ENCODE measurements at regions not wholly inside any gene's neighbourhood (a gene's known extent, or its start where the extent isn't known, plus 50 kb on each side); places are given as distances from the start of the nearest gene placed in this dataset.

DNA sequence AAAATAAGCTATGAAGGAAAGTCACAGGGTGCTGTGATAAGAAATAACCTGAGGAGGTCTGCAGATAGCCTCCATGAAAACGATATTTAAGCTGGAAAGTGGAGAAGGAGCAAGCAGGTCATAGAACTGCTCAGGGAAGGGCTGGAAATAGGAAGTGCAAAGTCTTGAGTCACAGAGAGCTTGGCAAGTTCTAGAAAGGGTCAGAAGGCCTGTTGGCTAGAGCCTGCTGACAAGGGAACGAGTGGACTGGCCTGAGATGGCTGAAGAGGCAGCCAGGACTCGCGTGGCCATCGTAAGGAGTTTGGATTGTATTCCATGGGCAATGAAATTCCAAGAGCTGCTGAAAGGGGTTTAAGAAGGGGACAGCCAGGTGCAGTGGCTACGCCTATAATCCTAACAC is 64.7 kb upstream of the IL12A start:
- CTCF ChIA-PET (ENCODE audit: unreplicated experiment) = no interaction called here
- no peaks in the 10 kb centered on the region for H3K4me1 ChIP-seq (ENCODE audit: insufficient read depth, low read length, poor library complexity, severe bottlenecking)
- no TSS peak for BruUV-seq (replicated peaks)
- H3K9me3 ChIP-seq (ENCODE audit: low read length) = no peaks in the 10 kb centered on the region
- TF ChIP-seq EZH2phosphoT487 (IDR thresholded peaks at IDR 0.05; ENCODE audit: borderline replicate concordance, low read depth, low read length) = no peak
- TF ChIP-seq CTCF (conservative IDR thresholded peaks at IDR 0.05; ENCODE audit: low read length) = no peak
- no peak overlapping the region for H2AFZ ChIP-seq (ENCODE audit: low read length)
- H3K79me2 ChIP-seq (ENCODE audit: insufficient read depth, low read depth, low read length) = no peaks in the 10 kb centered on the region
- intact Hi-C loops (cut with micrococcal nuclease; ENCODE audit: unreplicated experiment) = no loop called here
- H3K9me2 ChIP-seq (ENCODE audit: insufficient read depth, low read length) = no peaks in the 10 kb centered on the region
- no peak for DNase-seq (ENCODE audit: low spot score)
- POLR2A ChIA-PET = interaction anchor here (0.7 kb wide), 1 partner anchor 1384 kb away, joined by 3 read pairs; no protein-coding TSS in a partner anchor
- H3K27ac ChIP-seq (ENCODE audit: low read depth, low read length, poor library complexity, severe bottlenecking) = no peak overlapping the region
- H4K20me1 ChIP-seq (ENCODE audit: insufficient read depth, low read length) = no peaks in the 10 kb centered on the region
- no peak overlapping the region for H3K4me3 ChIP-seq (ENCODE audit: low read depth, low read length, poor library complexity, severe bottlenecking)
- H3K36me3 ChIP-seq (ENCODE audit: insufficient read depth, low read length) = no peaks in the 10 kb centered on the region
- H3K4me2 ChIP-seq (ENCODE audit: low read length) = no peak overlapping the region

GRCh38 chr3:159924411-159924810 is 64.2 kb upstream of the IL12A start:
- POLR2A ChIA-PET = interaction anchor here (0.7 kb wide), 1 partner anchor 1383 kb away, joined by 3 read pairs; no protein-coding TSS in a partner anchor
- no peak for DNase-seq (ENCODE audit: low spot score)
- TF ChIP-seq EZH2phosphoT487 (IDR thresholded peaks at IDR 0.05; ENCODE audit: borderline replicate concordance, low read depth, low read length) = no peak
- no peak for TF ChIP-seq CTCF (conservative IDR thresholded peaks at IDR 0.05; ENCODE audit: low read length)
- H3K36me3 ChIP-seq (ENCODE audit: insufficient read depth, low read length) = no peaks in the 10 kb centered on the region
- no peak overlapping the region for H3K4me3 ChIP-seq (ENCODE audit: low read depth, low read length, poor library complexity, severe bottlenecking)
- no peaks in the 10 kb centered on the region for H4K20me1 ChIP-seq (ENCODE audit: insufficient read depth, low read length)
- no peaks in the 10 kb centered on the region for H3K9me2 ChIP-seq (ENCODE audit: insufficient read depth, low read length)
- no peaks in the 10 kb centered on the region for H3K9me3 ChIP-seq (ENCODE audit: low read length)
- intact Hi-C loops (cut with micrococcal nuclease; ENCODE audit: unreplicated experiment) = no loop called here
- H3K27ac ChIP-seq (ENCODE audit: low read depth, low read length, poor library complexity, severe bottlenecking) = no peak overlapping the region
- no peaks in the 10 kb centered on the region for H3K79me2 ChIP-seq (ENCODE audit: insufficient read depth, low read depth, low read length)
- CTCF ChIA-PET (ENCODE audit: unreplicated experiment) = no interaction called here
- H2AFZ ChIP-seq (ENCODE audit: low read length) = no peak overlapping the region
- H3K4me1 ChIP-seq (ENCODE audit: insufficient read depth, low read length, poor library complexity, severe bottlenecking) = no peaks in the 10 kb centered on the region
- H3K4me2 ChIP-seq (ENCODE audit: low read length) = no peak overlapping the region
- BruUV-seq (replicated peaks) = no TSS peak

DNA sequence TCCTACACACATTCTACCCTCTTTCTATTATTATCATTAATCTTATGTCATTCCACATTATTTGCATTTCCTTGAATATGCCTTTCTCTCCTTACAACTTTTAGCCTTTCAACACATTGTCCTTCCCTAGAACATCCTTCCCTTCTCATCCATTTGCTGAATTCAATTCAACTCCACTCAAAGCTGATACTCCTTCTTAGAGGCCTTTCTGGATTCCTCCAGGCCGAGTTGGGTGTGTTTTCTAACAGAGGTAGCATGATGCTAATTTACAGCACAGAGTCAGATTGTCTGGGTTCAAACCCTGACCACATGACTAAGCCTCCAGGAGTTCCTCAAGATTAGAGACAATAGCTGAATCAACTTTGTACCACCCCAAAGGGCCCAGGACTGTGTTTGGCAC is 63.4 kb upstream of the IL12A start:
- no peak overlapping the region for H3K27ac ChIP-seq (ENCODE audit: low read depth, low read length, poor library complexity, severe bottlenecking)
- DNase-seq (ENCODE audit: low spot score) = no peak
- H2AFZ ChIP-seq (ENCODE audit: low read length) = no peak overlapping the region
- H3K36me3 ChIP-seq (ENCODE audit: insufficient read depth, low read length) = no peaks in the 10 kb centered on the region
- TF ChIP-seq EZH2phosphoT487 (IDR thresholded peaks at IDR 0.05; ENCODE audit: borderline replicate concordance, low read depth, low read length) (no peak), CTCF (conservative IDR thresholded peaks at IDR 0.05; ENCODE audit: low read length) (no peak)
- H3K79me2 ChIP-seq (ENCODE audit: insufficient read depth, low read depth, low read length) = no peaks in the 10 kb centered on the region
- H3K4me1 ChIP-seq (ENCODE audit: insufficient read depth, low read length, poor library complexity, severe bottlenecking) = no peaks in the 10 kb centered on the region
- ChIA-PET POLR2A (no interaction called here), CTCF (ENCODE audit: unreplicated experiment) (no interaction called here)
- intact Hi-C loops (cut with micrococcal nuclease; ENCODE audit: unreplicated experiment) = no loop called here
- no peak overlapping the region for H3K4me3 ChIP-seq (ENCODE audit: low read depth, low read length, poor library complexity, severe bottlenecking)
- H3K9me2 ChIP-seq (ENCODE audit: insufficient read depth, low read length) = no peaks in the 10 kb centered on the region
- H4K20me1 ChIP-seq (ENCODE audit: insufficient read depth, low read length) = no peaks in the 10 kb centered on the region
- no TSS peak for BruUV-seq (replicated peaks)
- no peak overlapping the region for H3K4me2 ChIP-seq (ENCODE audit: low read length)
- H3K9me3 ChIP-seq (ENCODE audit: low read length) = no peaks in the 10 kb centered on the region

Measured in OCI-LY7 (cell line).